ENCODE measurements at regions not wholly inside any gene's neighbourhood (a gene's known extent, or its start where the extent isn't known, plus 50 kb on each side); places are given as distances from the start of the nearest gene placed in this dataset.

- no peak for TF ChIP-seq EZH2 (IDR thresholded peaks at IDR 0.05; ENCODE audit: borderline replicate concordance, control insufficient read depth, low read depth, low read length)
- no peak for TF ChIP-seq MAX (IDR thresholded peaks at IDR 0.05; ENCODE audit: low read depth, low read length)
- no peak for TF ChIP-seq YBX1 (IDR thresholded peaks at IDR 0.05)
- TF ChIP-seq ESRRA (IDR thresholded peaks at IDR 0.05; ENCODE audit: low read length), result no peak
- no peak for TF ChIP-seq REST (IDR thresholded peaks at IDR 0.05; ENCODE audit: low read depth, low read length)
- TF ChIP-seq EGR1 (IDR thresholded peaks at IDR 0.05; ENCODE audit: borderline replicate concordance in 1 of 2, low read depth in 2 of 2, low read length in 2 of 2), result no peak
- TF ChIP-seq CTCF (IDR thresholded peaks at IDR 0.05 in 2 of 3, conservative IDR thresholded peaks at IDR 0.05 in 1 of 3; ENCODE audit: control insufficient read depth in 2 of 3, extremely low read depth in 1 of 3, insufficient read depth in 1 of 3, low read depth in 3 of 3, low read length in 3 of 3), result no peak
- no peak for TF ChIP-seq JUNB (IDR thresholded peaks at IDR 0.05)
- no peak for TF ChIP-seq ZNF274 (IDR thresholded peaks at IDR 0.05; ENCODE audit: insufficient read depth, insufficient read length)
- no peak for TF ChIP-seq ETV6 (conservative IDR thresholded peaks at IDR 0.05 in 1 of 2, IDR thresholded peaks at IDR 0.05 in 1 of 2; ENCODE audit: borderline replicate concordance in 1 of 2, low read depth in 1 of 2)
- TF ChIP-seq JUND (IDR thresholded peaks at IDR 0.05; ENCODE audit: low read depth, low read length), result no peak
- TF ChIP-seq NR2F1 (conservative IDR thresholded peaks at IDR 0.05), result no peak
- no peak for TF ChIP-seq POLR2AphosphoS5 (IDR thresholded peaks at IDR 0.05; ENCODE audit: low read length)
Measured at GRCh38 chr7:24510759-24511158, 62.5 kb upstream of the PALS2 start.

Data from GM12878 (cell line).